ENCODE measurements at regions not wholly inside any gene's neighbourhood (a gene's known extent, or its start where the extent isn't known, plus 50 kb on each side); places are given as distances from the start of the nearest gene placed in this dataset.

DNA sequence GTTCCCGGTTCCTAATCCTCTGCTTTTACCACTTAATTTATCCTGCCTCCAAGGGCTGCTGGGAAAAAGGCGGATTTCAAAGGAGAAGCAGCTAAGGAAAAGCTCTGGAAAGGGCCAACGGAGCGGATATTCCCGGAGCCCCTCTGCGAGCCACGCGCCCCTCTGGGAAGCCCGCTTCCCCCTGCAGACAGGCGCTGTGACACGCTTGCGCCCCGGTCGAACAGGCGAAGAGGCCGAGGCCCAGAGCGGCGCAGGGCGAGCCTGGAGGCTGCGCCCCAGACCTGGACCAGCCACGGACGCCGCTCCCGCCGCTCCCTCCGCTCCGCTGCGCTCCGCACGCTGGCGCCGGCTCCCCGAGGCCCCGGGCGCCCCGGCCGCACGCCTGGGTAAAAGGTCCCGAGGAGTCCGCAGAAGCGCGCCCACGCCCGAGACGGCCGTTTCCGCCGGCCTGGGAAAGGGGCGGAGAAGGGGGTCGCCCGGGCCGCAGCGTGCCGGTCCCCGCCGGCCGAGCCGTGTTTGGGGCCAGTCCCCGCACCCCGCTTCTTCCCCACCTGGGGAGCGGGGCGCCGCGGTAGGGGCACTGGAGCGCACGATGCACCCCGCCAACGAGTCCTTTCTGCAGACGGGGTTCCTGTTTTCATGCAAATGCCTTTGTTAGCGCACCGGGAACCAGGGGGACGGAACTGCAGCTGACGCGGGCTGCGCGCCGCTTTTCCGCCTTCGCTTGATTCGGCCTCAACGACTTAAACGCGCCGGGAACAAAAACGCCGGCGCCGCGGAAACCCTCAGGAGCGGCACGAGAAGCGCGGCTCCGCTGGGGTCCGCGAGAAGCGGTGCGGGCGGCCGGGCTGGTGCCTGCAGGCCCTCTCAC, 91.9 kb upstream of the SIRPA start:
- POLR2A ChIA-PET, result no interaction called here
- ATAC-seq (peak; percentile 29), DNase-seq (peak; percentile 47)
- intact Hi-C loops (cut with micrococcal nuclease), result loop anchor here (10.0 kb wide), 1 partner anchor 292 kb away; no protein-coding TSS in a partner anchor
- no peak overlapping the region for H3K27ac Mint-ChIP-seq
- no peaks in the 10 kb centered on the region for H3K9me3 Mint-ChIP-seq
- H3K4me1 Mint-ChIP-seq (ENCODE audit: low read depth), result peaks cover 6% of the 10 kb centered on the region
- TF ChIP-seq, protein P1, sequence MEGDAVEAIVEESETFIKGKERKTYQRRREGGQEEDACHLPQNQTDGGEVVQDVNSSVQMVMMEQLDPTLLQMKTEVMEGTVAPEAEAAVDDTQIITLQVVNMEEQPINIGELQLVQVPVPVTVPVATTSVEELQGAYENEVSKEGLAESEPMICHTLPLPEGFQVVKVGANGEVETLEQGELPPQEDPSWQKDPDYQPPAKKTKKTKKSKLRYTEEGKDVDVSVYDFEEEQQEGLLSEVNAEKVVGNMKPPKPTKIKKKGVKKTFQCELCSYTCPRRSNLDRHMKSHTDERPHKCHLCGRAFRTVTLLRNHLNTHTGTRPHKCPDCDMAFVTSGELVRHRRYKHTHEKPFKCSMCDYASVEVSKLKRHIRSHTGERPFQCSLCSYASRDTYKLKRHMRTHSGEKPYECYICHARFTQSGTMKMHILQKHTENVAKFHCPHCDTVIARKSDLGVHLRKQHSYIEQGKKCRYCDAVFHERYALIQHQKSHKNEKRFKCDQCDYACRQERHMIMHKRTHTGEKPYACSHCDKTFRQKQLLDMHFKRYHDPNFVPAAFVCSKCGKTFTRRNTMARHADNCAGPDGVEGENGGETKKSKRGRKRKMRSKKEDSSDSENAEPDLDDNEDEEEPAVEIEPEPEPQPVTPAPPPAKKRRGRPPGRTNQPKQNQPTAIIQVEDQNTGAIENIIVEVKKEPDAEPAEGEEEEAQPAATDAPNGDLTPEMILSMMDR (IDR thresholded peaks at IDR 0.05), result no peak
- peak overlapping the region; percentile 53 for H3K4me3 Mint-ChIP-seq
- peaks cover 50% of the 10 kb centered on the region for H3K27me3 Mint-ChIP-seq
- no peaks in the 10 kb centered on the region for H3K36me3 Mint-ChIP-seq (ENCODE audit: low read depth)
- CTCF ChIA-PET, result interaction anchor here (1.1 to 6.1 kb wide), 11 partner anchors 8 to 371 kb away, joined by 3 to 25 read pairs (median 5); no protein-coding TSS in a partner anchor

DNA sequence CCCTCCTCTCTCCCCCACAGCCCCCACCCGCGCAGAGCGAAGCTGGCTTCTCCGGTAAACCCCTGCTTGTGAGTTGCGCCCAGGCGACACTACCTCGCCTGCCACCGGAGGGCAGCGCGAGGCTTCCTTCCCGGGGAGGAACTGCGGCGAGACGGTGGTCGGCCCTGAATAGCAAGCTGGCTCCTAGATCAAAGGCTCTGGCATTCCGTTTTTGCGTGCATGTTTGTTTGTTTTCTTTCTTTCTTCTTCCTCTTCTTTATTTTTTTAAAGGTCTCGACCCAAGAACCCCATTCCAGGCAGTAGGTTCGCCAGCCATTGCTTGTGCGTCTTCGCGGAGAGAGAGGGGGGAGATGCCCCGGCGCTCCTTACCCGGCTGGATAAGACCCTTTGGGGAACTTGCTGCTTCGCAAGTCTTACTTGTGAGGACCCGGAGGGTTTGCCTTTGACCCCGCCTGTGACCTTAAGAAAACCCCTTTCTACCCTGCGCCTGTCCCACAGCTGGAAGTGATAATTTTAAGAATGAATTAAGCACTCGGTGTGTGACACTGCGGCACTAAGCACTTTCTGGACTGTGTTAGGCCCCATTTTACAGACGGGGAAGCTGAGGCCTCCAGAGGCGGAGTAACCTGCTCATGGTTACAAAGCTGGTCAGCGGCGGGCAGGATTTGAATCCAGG, 92.7 kb upstream of the SIRPA start:
- H3K9me3 Mint-ChIP-seq, result no peaks in the 10 kb centered on the region
- H3K36me3 Mint-ChIP-seq (ENCODE audit: low read depth), result no peaks in the 10 kb centered on the region
- DNase-seq, result peak; percentile 66
- ChIA-PET CTCF (interaction anchor here (0.6 to 6.1 kb wide), 25 partner anchors 9 to 405 kb away, joined by 3 to 25 read pairs (median 4); no protein-coding TSS in a partner anchor), POLR2A (interaction anchor here (0.7 kb wide), 1 partner anchor 655 kb away, joined by 4 read pairs; no protein-coding TSS in a partner anchor)
- intact Hi-C loops (cut with micrococcal nuclease), result loop anchor here (10.0 kb wide), 1 partner anchor 292 kb away; no protein-coding TSS in a partner anchor
- no peak overlapping the region for H3K27ac Mint-ChIP-seq
- H3K4me1 Mint-ChIP-seq (ENCODE audit: low read depth), result peaks cover 6% of the 10 kb centered on the region
- peak; percentile 87 for ATAC-seq
- H3K4me3 Mint-ChIP-seq, result peak overlapping the region; percentile 53
- H3K27me3 Mint-ChIP-seq, result peaks cover 50% of the 10 kb centered on the region
- TF ChIP-seq, protein P1 (IDR thresholded peaks at IDR 0.05), result peak; percentile 68

DNA sequence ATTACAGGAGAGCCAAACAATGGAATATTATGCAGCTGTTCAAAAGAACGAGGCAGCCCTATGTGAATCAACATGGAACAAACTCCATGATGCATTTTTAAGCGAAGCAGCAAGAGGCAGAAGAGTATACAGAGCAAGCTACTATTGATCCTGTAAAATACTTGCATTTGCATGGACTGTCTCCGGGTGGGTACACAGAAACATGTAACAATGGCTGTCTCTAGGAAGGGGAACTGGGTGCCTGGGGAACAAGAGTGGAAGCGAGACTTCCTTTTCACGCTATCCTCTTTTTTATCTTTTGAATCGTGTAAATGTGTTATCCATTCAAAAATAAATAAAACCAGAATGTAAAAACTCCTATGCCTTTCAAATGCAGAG, 93.3 kb upstream of the SIRPA start:
- H3K4me3 Mint-ChIP-seq, result peak overlapping the region; percentile 53
- intact Hi-C loops (cut with micrococcal nuclease), result loop anchor here (10.0 kb wide), 1 partner anchor 293 kb away; no protein-coding TSS in a partner anchor

DNA sequence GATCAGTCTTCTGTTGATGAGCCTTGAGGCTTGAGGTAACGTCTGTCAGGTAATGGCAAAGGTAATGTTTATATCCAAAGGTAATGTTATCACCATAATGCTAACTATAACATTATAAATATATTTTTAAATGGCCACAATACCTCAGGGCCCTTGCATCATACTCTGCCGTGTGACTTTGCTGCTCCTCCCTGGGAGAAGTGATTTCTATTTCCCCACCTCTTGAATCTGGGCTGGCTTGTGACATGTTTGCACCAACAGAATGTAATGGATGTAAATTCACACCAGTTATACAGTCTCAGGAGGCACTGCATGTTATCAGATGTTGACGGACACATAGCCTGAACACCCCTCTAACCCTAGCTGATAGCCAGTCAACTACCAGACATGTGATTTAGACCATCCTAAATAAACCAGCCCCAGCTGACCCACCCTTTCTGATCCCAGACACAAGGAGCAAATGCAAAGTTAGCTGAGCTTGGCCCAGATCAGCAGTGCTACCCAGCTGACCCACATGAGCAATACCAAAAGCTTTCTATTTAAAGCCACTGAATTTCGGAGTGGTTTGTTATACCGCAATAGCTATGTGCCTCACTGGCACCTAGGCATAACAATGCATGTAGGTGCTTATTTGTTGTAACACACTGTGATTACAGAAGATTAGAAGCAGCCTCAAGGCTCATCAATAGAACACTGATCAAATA, 93.8 kb upstream of the SIRPA start:
- Mint-ChIP-seq H3K9me3 (no peaks in the 10 kb centered on the region), H3K4me3 (no peak overlapping the region), H3K27me3 (peaks cover 46% of the 10 kb centered on the region), H3K27ac (no peak overlapping the region), H3K4me1 (ENCODE audit: low read depth) (peaks cover 6% of the 10 kb centered on the region), H3K36me3 (ENCODE audit: low read depth) (no peaks in the 10 kb centered on the region)
- DNase-seq (no peak), ATAC-seq (no peak)
- CTCF ChIA-PET, result interaction anchor here (0.9 to 6.1 kb wide), 21 partner anchors 8 to 407 kb away, joined by 3 to 25 read pairs (median 5); no protein-coding TSS in a partner anchor
- intact Hi-C loops (cut with micrococcal nuclease), result loop anchor here (10.0 kb wide), 1 partner anchor 293 kb away; no protein-coding TSS in a partner anchor
- TF ChIP-seq, protein P1 (IDR thresholded peaks at IDR 0.05), result no peak
- POLR2A ChIA-PET, result no interaction called here

More for the DNA sequence above, 93.3 kb upstream of the SIRPA start:
- Mint-ChIP-seq H3K27ac (no peak overlapping the region), H3K4me1 (ENCODE audit: low read depth) (peaks cover 6% of the 10 kb centered on the region), H3K36me3 (ENCODE audit: low read depth) (no peaks in the 10 kb centered on the region), H3K9me3 (no peaks in the 10 kb centered on the region), H3K27me3 (peaks cover 50% of the 10 kb centered on the region)
- ChIA-PET POLR2A (no interaction called here), CTCF (interaction anchor here (0.9 to 6.1 kb wide), 22 partner anchors 8 to 406 kb away, joined by 3 to 25 read pairs (median 5); no protein-coding TSS in a partner anchor)
- DNase-seq, result no peak
- no peak for ATAC-seq
- TF ChIP-seq, protein P1 (IDR thresholded peaks at IDR 0.05), result no peak

Data from activated CD8-positive, alpha-beta T cell treated with anti-CD3 and anti-CD28 coated beads for 36 hours (primary cell).